Psoas muscle (tissue), 7 donors: ENCODE measurements at regions not wholly inside any gene's neighbourhood (a gene's known extent, or its start where the extent isn't known, plus 50 kb on each side); places are given as distances from the start of the nearest gene placed in this dataset.

ENCODE experiments used
- ATAC-seq, 4 donors: fragments of 200-7000 bp; cut with Tn5 transposase; one replicate each; pipeline ENCODE4 v1.9.1; 2020; ENCODE audit warnings: moderate library complexity in 3 of 4, mild to moderate bottlenecking in 2 of 4
- DNase-seq, 2 donors: peaks; one replicate each; pipeline ENCODE4 v3.0.0-alpha.2; 2020
- H3K27ac ChIP-seq: fragments of 200-600 bp; one replicate; pipeline ENCODE4 v1.8.0; 2022
- H3K27me3 ChIP-seq, 3 donors: fragments of 200-600 bp in 1 of 3; one replicate each; pipeline versions ENCODE4 v1.6.1 to v1.8.0; 2013 to 2022; ENCODE audit warnings: low read length in 2 of 3, mild to moderate bottlenecking in 2 of 3, moderate library complexity in 1 of 3; ENCODE audit not compliant: insufficient read depth in 3 of 3
- H3K36me3 ChIP-seq, 2 donors: fragments of 200-600 bp in 1 of 2; one replicate each; pipeline versions ENCODE4 v1.6.1 to v1.8.0; 2013 to 2022; ENCODE audit warnings: low read depth in 1 of 2, mild to moderate bottlenecking in 1 of 2, moderate library complexity in 1 of 2; ENCODE audit not compliant: insufficient read depth in 1 of 2
- H3K4me1 ChIP-seq: fragments of 200-600 bp; one replicate; pipeline ENCODE4 v1.8.0; 2022
- H3K4me3 ChIP-seq: fragments of 200-600 bp; one replicate; pipeline ENCODE4 v1.8.0; 2022; ENCODE audit warnings: mild to moderate bottlenecking
- H3K9me3 ChIP-seq: fragments of 200-600 bp; one replicate; pipeline ENCODE4 v1.8.0; 2022
- WGBS, 3 donors: extraction: QIAGEN DNeasy Blood & Tissue Kit; methylation state at CpG; one replicate each; pipeline versions ENCODE4 v1.1.6 to v1.1.7; 2013; 5-methylcytosine and 5-hydroxymethylcytosine counted together
- intact Hi-C, 2 donors: fragments of 100-400 bp; cut with DNase I; formaldehyde crosslinking; loops; one replicate each; pipeline versions ENCODE4 v1.11.0 to v1.14.2; 2022
- TF ChIP-seq, protein P1 (sequence below): fragments of 200-600 bp; IDR thresholded peaks from one replicate; pipeline ENCODE4 v1.8.0; 2022; ENCODE audit warnings: antibody characterized with exemption
- donor health status: healthy with polysubstance abuse.
- donor health status: DM: no; HTN: no; CAD: no; lungs with moderate emphysema.
- donor health status: Bipolar disorder and iron deficiency.
- donor health status: healthy.
- donor health status: DM: yes; HTN: yes; CAD: no.
- donor health status: DM: no; HTN: no; CAD: no.
- donor health status: DM: yes; HTN: yes; CAD: no.

DNA sequence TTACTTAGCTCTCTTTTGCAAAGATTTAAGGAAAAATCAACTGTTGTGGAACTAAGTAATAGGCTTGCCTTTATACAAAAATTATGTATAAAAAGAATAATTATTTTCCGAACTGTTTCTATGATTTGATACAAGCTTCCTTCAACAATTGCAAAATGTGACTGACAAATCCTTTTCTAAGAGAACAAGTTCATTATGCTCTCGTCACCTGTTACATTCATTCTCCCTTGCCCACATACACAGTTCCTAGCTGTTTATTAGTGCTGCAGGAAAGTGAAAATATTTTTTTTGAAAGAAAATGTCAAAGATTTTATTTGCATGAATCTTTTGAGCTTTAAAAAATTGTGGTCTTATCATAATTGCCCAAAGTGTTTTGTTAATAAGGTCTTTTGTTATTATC is 466.2 kb downstream of the USP25 start:
- peaks cover 8% of the 10 kb centered on the region for H3K4me1 ChIP-seq
- TF ChIP-seq, protein P1, sequence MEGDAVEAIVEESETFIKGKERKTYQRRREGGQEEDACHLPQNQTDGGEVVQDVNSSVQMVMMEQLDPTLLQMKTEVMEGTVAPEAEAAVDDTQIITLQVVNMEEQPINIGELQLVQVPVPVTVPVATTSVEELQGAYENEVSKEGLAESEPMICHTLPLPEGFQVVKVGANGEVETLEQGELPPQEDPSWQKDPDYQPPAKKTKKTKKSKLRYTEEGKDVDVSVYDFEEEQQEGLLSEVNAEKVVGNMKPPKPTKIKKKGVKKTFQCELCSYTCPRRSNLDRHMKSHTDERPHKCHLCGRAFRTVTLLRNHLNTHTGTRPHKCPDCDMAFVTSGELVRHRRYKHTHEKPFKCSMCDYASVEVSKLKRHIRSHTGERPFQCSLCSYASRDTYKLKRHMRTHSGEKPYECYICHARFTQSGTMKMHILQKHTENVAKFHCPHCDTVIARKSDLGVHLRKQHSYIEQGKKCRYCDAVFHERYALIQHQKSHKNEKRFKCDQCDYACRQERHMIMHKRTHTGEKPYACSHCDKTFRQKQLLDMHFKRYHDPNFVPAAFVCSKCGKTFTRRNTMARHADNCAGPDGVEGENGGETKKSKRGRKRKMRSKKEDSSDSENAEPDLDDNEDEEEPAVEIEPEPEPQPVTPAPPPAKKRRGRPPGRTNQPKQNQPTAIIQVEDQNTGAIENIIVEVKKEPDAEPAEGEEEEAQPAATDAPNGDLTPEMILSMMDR: no peak
- H3K27ac ChIP-seq: peak overlapping the region; percentile 85
- H3K27me3 ChIP-seq: no peaks in the 10 kb centered on the region
- H3K4me3 ChIP-seq: peak overlapping the region; percentile 66
- ATAC-seq (peak in 1 of 4 donors; percentile 50), DNase-seq (no peak)
- 10 to 21% (median 13%) methylated on average over 2 of the region's 2 CpGs for WGBS, 3 donors
- H3K9me3 ChIP-seq: peaks cover 14% of the 10 kb centered on the region
- H3K36me3 ChIP-seq: no peaks in the 10 kb centered on the region
- intact Hi-C loops: loop anchor here (5.0 kb wide), 4 partner anchors 66 to 341 kb away; no protein-coding TSS in a partner anchor

DNA sequence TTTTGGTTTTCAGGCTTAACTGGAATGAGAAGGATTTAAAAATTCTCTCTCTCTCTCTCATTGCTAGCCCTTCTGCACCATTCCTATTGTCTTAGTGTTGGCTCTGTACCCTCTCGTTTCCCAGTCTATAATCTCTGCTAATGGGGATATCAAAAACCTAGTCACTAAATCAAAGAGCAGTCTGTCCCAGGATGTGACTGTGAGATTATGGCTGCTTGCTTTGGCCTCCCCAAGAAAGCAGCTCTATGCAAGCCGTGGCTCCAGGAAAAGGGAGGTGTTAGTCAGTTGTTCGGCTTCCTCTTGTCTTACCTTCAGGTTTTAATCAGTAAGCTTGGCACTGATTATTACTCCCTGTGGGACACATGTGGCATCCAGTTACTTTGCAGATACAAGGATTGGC is 468.8 kb downstream of the USP25 start:
- peak overlapping the region; percentile 31 for H3K27ac ChIP-seq
- peaks cover 8% of the 10 kb centered on the region for H3K4me1 ChIP-seq
- intact Hi-C loops: loop anchor here (1.0 to 5.0 kb wide), 5 partner anchors 64 to 339 kb away; no protein-coding TSS in a partner anchor
- WGBS, 3 donors: 29 to 54% (median 29%) methylated on average over 3 of the region's 3 CpGs
- no peaks in the 10 kb centered on the region for H3K36me3 ChIP-seq
- no peaks in the 10 kb centered on the region for H3K27me3 ChIP-seq
- peaks cover 14% of the 10 kb centered on the region for H3K9me3 ChIP-seq
- peak in 1 of 4 donors; percentile 11 for ATAC-seq
- TF ChIP-seq, protein P1: no peak
- no peak for DNase-seq
- H3K4me3 ChIP-seq: no peak overlapping the region

DNA sequence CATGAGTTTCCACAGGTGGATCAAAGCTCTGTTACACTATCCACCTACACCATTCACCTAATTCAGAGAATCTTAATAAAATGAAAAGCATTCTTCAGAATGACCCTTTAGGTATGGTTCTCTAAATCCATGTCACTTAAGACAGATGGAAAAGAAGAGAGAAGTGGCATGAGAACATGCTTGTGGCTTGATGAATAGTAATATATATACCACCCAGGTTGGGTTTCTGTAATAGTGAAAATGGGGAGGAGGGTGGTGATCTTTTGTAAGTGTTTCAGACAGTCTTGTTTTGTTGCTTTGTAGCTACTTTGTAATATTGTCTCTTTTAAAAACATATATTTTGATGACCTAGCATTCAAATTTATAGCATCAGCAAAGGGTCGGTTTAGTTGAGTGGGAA is 469.8 kb downstream of the USP25 start:
- DNase-seq: no peak
- WGBS, 3 donors: 0% methylated on average over 1 of the region's 1 CpG
- no peak overlapping the region for H3K27ac ChIP-seq
- TF ChIP-seq, protein P1: no peak
- H3K4me3 ChIP-seq: no peak overlapping the region
- no peaks in the 10 kb centered on the region for H3K27me3 ChIP-seq
- intact Hi-C loops: loop anchor here (5.0 kb wide), 4 partner anchors 63 to 338 kb away; no protein-coding TSS in a partner anchor
- peaks cover 5% of the 10 kb centered on the region for H3K4me1 ChIP-seq
- H3K9me3 ChIP-seq: peaks cover 14% of the 10 kb centered on the region
- no peaks in the 10 kb centered on the region for H3K36me3 ChIP-seq
- no peak for ATAC-seq

DNA sequence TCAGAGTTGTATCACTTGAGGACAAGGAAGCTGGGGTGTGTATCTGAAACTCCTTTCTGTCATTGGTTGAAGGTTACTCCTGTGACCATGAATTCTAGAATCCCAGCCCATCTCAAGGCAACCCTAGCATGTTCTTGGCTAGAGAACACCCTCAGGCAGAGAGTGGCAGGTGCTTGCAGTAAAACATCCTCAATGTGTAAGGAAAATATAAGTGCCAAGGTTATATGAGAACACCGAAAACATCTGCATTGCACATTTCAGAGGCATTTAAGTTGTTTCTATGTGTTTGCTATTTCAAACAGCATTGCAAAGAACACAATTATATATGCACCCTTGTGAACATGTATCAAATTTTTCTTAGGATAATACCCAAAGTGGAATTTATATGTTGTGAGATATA is 471.9 kb downstream of the USP25 start:
- intact Hi-C loops: loop anchor here in 1 of 2 donors (5.0 kb wide), 1 partner anchor 56 kb away; no protein-coding TSS in a partner anchor
- no peaks in the 10 kb centered on the region for H3K27me3 ChIP-seq
- WGBS, 3 donors: 77 to 90% (median 82%) methylated on average over 1 of the region's 1 CpG
- no peak overlapping the region for H3K27ac ChIP-seq
- H3K9me3 ChIP-seq: peaks cover 14% of the 10 kb centered on the region
- TF ChIP-seq, protein P1: no peak
- ATAC-seq (no peak), DNase-seq (no peak)
- peaks cover 5% of the 10 kb centered on the region for H3K4me1 ChIP-seq
- H3K4me3 ChIP-seq: no peak overlapping the region
- no peaks in the 10 kb centered on the region for H3K36me3 ChIP-seq

DNA sequence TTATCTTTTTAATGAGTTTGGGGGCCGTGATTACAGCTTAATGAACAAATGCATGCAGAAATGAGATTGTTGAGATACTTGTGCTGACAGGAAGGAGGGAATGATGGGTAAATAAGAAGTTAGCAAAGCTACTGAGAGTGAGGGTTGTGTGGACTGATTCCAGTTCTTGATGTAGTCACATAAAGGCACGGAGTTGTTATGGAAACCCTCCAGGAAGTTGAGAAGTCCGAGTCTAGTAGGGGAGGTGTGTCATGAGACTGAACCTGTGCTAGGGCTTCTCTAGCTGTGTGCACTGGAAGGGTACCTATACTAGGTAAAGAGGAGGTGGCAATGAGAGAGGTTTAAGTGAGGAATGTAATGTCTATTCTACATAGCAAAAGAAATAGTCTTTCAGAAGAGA is 475.7 kb downstream of the USP25 start:
- no peaks in the 10 kb centered on the region for H3K27me3 ChIP-seq
- TF ChIP-seq, protein P1: no peak
- peak in 2 of 4 donors; percentile 55 for ATAC-seq
- DNase-seq: no peak
- no peaks in the 10 kb centered on the region for H3K36me3 ChIP-seq
- peaks cover 3% of the 10 kb centered on the region for H3K4me1 ChIP-seq
- H3K27ac ChIP-seq: no peak overlapping the region
- H3K9me3 ChIP-seq: peaks cover 2% of the 10 kb centered on the region
- intact Hi-C loops: no loop called here
- H3K4me3 ChIP-seq: no peak overlapping the region
- WGBS, 3 donors: 57 to 77% (median 59%) methylated on average over 3 of the region's 3 CpGs
